ENCODE measurements at regions not wholly inside any gene's neighbourhood (a gene's known extent, or its start where the extent isn't known, plus 50 kb on each side); places are given as distances from the start of the nearest gene placed in this dataset.

DNA sequence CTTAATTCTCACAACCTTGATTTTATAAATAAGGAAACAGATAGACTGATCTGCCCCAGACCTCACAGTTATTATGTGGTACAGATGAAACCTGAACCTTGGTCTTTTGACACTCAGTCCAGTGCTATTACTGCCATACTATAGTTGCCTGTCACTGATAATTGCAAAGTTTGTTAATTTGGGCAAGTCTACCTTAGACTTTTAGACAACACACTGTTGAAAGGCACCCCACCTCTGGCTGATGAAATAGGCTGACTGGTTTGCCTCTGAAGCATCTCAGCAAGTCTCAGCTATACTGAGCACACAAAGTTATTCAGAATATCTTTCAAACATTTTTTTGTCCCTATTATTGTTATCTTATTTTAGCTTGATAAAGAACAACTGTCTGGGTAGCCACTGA lies 53.1 kb upstream of the MAP4 start:
- no peak for TF ChIP-seq FOXP2 (optimal IDR thresholded peaks at IDR 0.05; ENCODE audit: borderline replicate concordance, extremely low read depth, extremely low read length, insufficient read depth)
- no peak for TF ChIP-seq POLR2AphosphoS5 (IDR thresholded peaks at IDR 0.05; ENCODE audit: low read depth, low read length)
- TF ChIP-seq, protein P1, sequence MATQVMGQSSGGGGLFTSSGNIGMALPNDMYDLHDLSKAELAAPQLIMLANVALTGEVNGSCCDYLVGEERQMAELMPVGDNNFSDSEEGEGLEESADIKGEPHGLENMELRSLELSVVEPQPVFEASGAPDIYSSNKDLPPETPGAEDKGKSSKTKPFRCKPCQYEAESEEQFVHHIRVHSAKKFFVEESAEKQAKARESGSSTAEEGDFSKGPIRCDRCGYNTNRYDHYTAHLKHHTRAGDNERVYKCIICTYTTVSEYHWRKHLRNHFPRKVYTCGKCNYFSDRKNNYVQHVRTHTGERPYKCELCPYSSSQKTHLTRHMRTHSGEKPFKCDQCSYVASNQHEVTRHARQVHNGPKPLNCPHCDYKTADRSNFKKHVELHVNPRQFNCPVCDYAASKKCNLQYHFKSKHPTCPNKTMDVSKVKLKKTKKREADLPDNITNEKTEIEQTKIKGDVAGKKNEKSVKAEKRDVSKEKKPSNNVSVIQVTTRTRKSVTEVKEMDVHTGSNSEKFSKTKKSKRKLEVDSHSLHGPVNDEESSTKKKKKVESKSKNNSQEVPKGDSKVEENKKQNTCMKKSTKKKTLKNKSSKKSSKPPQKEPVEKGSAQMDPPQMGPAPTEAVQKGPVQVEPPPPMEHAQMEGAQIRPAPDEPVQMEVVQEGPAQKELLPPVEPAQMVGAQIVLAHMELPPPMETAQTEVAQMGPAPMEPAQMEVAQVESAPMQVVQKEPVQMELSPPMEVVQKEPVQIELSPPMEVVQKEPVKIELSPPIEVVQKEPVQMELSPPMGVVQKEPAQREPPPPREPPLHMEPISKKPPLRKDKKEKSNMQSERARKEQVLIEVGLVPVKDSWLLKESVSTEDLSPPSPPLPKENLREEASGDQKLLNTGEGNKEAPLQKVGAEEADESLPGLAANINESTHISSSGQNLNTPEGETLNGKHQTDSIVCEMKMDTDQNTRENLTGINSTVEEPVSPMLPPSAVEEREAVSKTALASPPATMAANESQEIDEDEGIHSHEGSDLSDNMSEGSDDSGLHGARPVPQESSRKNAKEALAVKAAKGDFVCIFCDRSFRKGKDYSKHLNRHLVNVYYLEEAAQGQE (IDR thresholded peaks at IDR 0.05; ENCODE audit: insufficient read depth in 1 of 2, low read depth in 2 of 2, low read length in 2 of 2), result no peak
- TF ChIP-seq TAF1 (IDR thresholded peaks at IDR 0.05; ENCODE audit: borderline replicate concordance, insufficient read depth, low read length), result no peak
- no peak for TF ChIP-seq SIN3A (IDR thresholded peaks at IDR 0.05; ENCODE audit: borderline replicate concordance, insufficient read depth, low read length)

DNA sequence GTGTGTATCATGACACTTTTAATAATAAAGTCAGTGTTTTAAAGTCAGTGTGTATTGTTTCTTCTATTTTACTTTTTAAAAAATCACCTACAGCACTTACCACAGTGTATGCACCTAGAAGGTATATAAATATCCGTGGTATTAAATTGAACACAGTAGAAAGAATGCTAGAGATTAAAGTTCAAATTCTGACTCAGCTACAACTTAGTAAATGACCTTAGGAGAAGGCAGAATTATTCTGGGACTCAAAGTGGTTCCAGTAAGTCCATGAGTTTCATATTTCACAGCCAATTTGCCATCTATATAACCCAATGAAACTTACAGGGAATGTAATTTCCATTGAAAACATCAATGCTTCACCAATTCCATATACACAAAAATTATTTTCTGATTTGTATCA lies 52.7 kb upstream of the MAP4 start:
- TF ChIP-seq FOXP2 (optimal IDR thresholded peaks at IDR 0.05; ENCODE audit: borderline replicate concordance, extremely low read depth, extremely low read length, insufficient read depth) (no peak), POLR2AphosphoS5 (IDR thresholded peaks at IDR 0.05; ENCODE audit: low read depth, low read length) (no peak), TAF1 (IDR thresholded peaks at IDR 0.05; ENCODE audit: borderline replicate concordance, insufficient read depth, low read length) (no peak), SIN3A (IDR thresholded peaks at IDR 0.05; ENCODE audit: borderline replicate concordance, insufficient read depth, low read length) (no peak)
- TF ChIP-seq, protein P1 (IDR thresholded peaks at IDR 0.05; ENCODE audit: insufficient read depth in 1 of 2, low read depth in 2 of 2, low read length in 2 of 2), result no peak

DNA sequence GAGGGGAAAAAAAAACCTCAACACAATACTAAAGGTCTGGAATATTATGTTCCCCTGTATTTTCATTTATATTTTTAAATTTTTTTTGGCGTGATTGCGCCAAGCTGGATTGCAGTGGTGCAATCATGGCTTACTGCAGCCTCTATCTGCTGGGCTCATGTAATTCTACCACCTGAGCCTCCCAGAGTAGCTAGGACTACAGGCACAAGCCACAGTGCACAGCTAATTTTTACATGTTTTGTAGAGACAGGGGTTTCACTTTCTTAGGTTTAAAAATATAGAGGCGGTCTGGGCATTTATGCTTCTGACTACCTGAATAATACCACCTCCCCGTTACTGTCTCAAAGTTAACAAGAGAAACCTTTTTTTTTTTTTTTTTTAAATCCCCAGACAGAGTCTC lies 51.1 kb upstream of the MAP4 start:
- no peak for TF ChIP-seq TAF1 (IDR thresholded peaks at IDR 0.05; ENCODE audit: borderline replicate concordance, insufficient read depth, low read length)
- no peak for TF ChIP-seq FOXP2 (optimal IDR thresholded peaks at IDR 0.05; ENCODE audit: borderline replicate concordance, extremely low read depth, extremely low read length, insufficient read depth)
- no peak for TF ChIP-seq SIN3A (IDR thresholded peaks at IDR 0.05; ENCODE audit: borderline replicate concordance, insufficient read depth, low read length)
- TF ChIP-seq, protein P1 (IDR thresholded peaks at IDR 0.05; ENCODE audit: insufficient read depth in 1 of 2, low read depth in 2 of 2, low read length in 2 of 2), result no peak
- no peak for TF ChIP-seq POLR2AphosphoS5 (IDR thresholded peaks at IDR 0.05; ENCODE audit: low read depth, low read length)

Measured in PFSK-1 (cell line).